HEK293 (cell line): ENCODE measurements at regions not wholly inside any gene's neighbourhood (a gene's known extent, or its start where the extent isn't known, plus 50 kb on each side); places are given as distances from the start of the nearest gene placed in this dataset.
"Not testable (repeated sequence)": the region's sequence is repeated elsewhere in the genome, so short reads cannot be mapped to it uniquely, and the experiment has no call there.

Experiments used
- CTCF ChIA-PET: fragments of 350-600 bp; formaldehyde crosslinking; extraction: SDS; loops from one replicate; lab custom pipeline; 2021; ENCODE audit warnings: antibody characterized with exemption; lab: Yijun Ruan, JAX
- POLR2A ChIA-PET: fragments of 300-600 bp; formaldehyde crosslinking; extraction: SDS; loops from one replicate; lab custom pipeline; 2020; ENCODE audit warnings: antibody characterized with exemption, inconsistent platforms; lab: Yijun Ruan, JAX
- H3K27ac ChIP-seq: fragments of 200-500 bp; sonication (Bioruptor generic); 2 replicates; pipeline ENCODE4 v1.5.1; 2014; ENCODE audit warnings: low read depth, low read length, control low read depth, inconsistent platforms; ENCODE audit errors: extremely low read depth
- H3K36me3 ChIP-seq, 2 experiments: fragments of 200-500 bp in 1 of 2; sonication (Bioruptor generic) in 1 of 2; 1 replicate in 1 of 2; 2 replicates in 1 of 2; pipeline ENCODE4 v1.5.1; 2014 to 2017; ENCODE audit warnings: inconsistent platforms in 2 of 2, low read length in 2 of 2; ENCODE audit not compliant: control insufficient read depth in 2 of 2, insufficient read depth in 1 of 2
- H3K4me1 ChIP-seq: fragments of 200-500 bp; sonication (Bioruptor generic); 2 replicates; pipeline ENCODE4 v1.5.1; 2014; ENCODE audit warnings: mild to moderate bottlenecking, low read length, inconsistent platforms; ENCODE audit not compliant: control insufficient read depth, insufficient read depth
- H3K4me3 ChIP-seq: 2 replicates; pipeline ENCODE4 v1.5.1; 2011; ENCODE audit warnings: low read depth, mild to moderate bottlenecking, control low read depth, low read length, moderate library complexity
- H3K9me3 ChIP-seq: fragments of 200-500 bp; sonication (Bioruptor generic); 2 replicates; pipeline ENCODE4 v1.5.1; 2014; ENCODE audit warnings: low read depth, low read length, inconsistent platforms; ENCODE audit not compliant: control insufficient read depth, insufficient read depth
- HOXC10 ChIP-seq: sonication (generic); formaldehyde crosslinking; IDR thresholded peaks from 2 replicates; pipeline ENCODE4 v1.8.1; 2023; ENCODE audit warnings: mild to moderate bottlenecking, missing genetic modification reagents
- OSR2 ChIP-seq: fragments of 450-650 bp; formaldehyde crosslinking; IDR thresholded peaks from 2 replicates; pipeline ENCODE4 v1.5.1; 2016; ENCODE audit warnings: missing biosample characterization, missing genetic modification characterization
- SP3 ChIP-seq: fragments of 450-650 bp; formaldehyde crosslinking; IDR thresholded peaks from 2 replicates; pipeline ENCODE4 v1.5.1; 2016; ENCODE audit warnings: missing biosample characterization, missing genetic modification characterization
- YY2 ChIP-seq: fragments of 450-650 bp; formaldehyde crosslinking; IDR thresholded peaks from 2 replicates; pipeline ENCODE4 v1.5.1; 2016; ENCODE audit warnings: missing biosample characterization, missing genetic modification characterization
- ZBTB17 ChIP-seq: fragments of 450-650 bp; formaldehyde crosslinking; IDR thresholded peaks from 2 replicates; pipeline ENCODE4 v1.5.1; 2016; ENCODE audit warnings: missing biosample characterization, missing genetic modification characterization
- ZNF138 ChIP-seq: fragments of 450-650 bp; formaldehyde crosslinking; IDR thresholded peaks from 2 replicates; pipeline ENCODE4 v1.5.1; 2016; ENCODE audit warnings: missing biosample characterization, missing genetic modification characterization, borderline replicate concordance
- ZNF223 ChIP-seq: fragments of 450-650 bp; formaldehyde crosslinking; IDR thresholded peaks from 2 replicates; pipeline ENCODE4 v1.5.1; 2016; ENCODE audit warnings: missing biosample characterization, missing genetic modification characterization
- ZNF341 ChIP-seq: fragments of 450-650 bp; formaldehyde crosslinking; IDR thresholded peaks from 2 replicates; pipeline ENCODE4; 2016; ENCODE audit warnings: low read depth, missing biosample characterization, missing genetic modification characterization
- ZNF362 ChIP-seq: fragments of 450-650 bp; formaldehyde crosslinking; IDR thresholded peaks from 2 replicates; pipeline ENCODE4 v1.5.1; 2016; ENCODE audit warnings: missing biosample characterization, missing genetic modification characterization
- ZNF366 ChIP-seq: fragments of 450-650 bp; formaldehyde crosslinking; conservative IDR thresholded peaks from 2 replicates; pipeline ENCODE4 v1.5.1; 2016; ENCODE audit warnings: missing biosample characterization, missing genetic modification characterization
- ZNF391 ChIP-seq: fragments of 450-650 bp; formaldehyde crosslinking; IDR thresholded peaks from 2 replicates; pipeline ENCODE4 v1.5.1; 2016; ENCODE audit warnings: low read depth, missing biosample characterization, missing genetic modification characterization, borderline replicate concordance
- ZNF394 ChIP-seq: fragments of 450-650 bp; formaldehyde crosslinking; IDR thresholded peaks from 2 replicates; pipeline ENCODE4 v1.5.1; 2016; ENCODE audit warnings: missing biosample characterization, missing genetic modification characterization, mild to moderate bottlenecking, moderate library complexity, borderline replicate concordance
- ZNF639 ChIP-seq: fragments of 450-650 bp; formaldehyde crosslinking; IDR thresholded peaks from 2 replicates; pipeline ENCODE4 v1.5.1; 2016; ENCODE audit warnings: missing biosample characterization, missing genetic modification characterization
- ZNF837 ChIP-seq: fragments of 450-650 bp; formaldehyde crosslinking; IDR thresholded peaks from 2 replicates; pipeline ENCODE4 v1.5.1; 2016; ENCODE audit warnings: missing biosample characterization, missing genetic modification characterization
- ZSCAN16 ChIP-seq: fragments of 450-650 bp; formaldehyde crosslinking; IDR thresholded peaks from 2 replicates; pipeline ENCODE4 v1.5.1; 2016; ENCODE audit warnings: missing biosample characterization, missing genetic modification characterization

GRCh38 chr6:58139746-58140145 is 822.3 kb downstream of the PRIM2 start:
- CTCF ChIA-PET, H3K27ac ChIP-seq, H3K4me1 ChIP-seq, POLR2A ChIA-PET, H3K4me3 ChIP-seq, H3K9me3 ChIP-seq, H3K36me3 ChIP-seq: not testable (repeated sequence)

- H3K9me3 ChIP-seq, CTCF ChIA-PET, H3K27ac ChIP-seq, H3K36me3 ChIP-seq, H3K4me1 ChIP-seq, POLR2A ChIA-PET, H3K4me3 ChIP-seq: not testable (repeated sequence)
These were observed 853.6 kb downstream of the PRIM2 start for GRCh38 chr6:58171025-58171424.

GRCh38 chr6:58181557-58182065 is 864.2 kb downstream of the PRIM2 start:
- CTCF ChIA-PET, H3K27ac ChIP-seq, H3K4me1 ChIP-seq, H3K4me3 ChIP-seq, POLR2A ChIA-PET, H3K36me3 ChIP-seq, H3K9me3 ChIP-seq: not testable (repeated sequence)

- H3K4me3 ChIP-seq, CTCF ChIA-PET, H3K27ac ChIP-seq, H3K9me3 ChIP-seq, H3K36me3 ChIP-seq, POLR2A ChIA-PET, H3K4me1 ChIP-seq: not testable (repeated sequence)
These were observed 867.9 kb downstream of the PRIM2 start for GRCh38 chr6:58185300-58185699.

GRCh38 chr6:58193209-58193608 is 875.8 kb downstream of the PRIM2 start:
- 0 out of 2 replicates have a peak, but pooled peaks have one; percentile 27 for TF ChIP-seq ZNF394 (tag by site-specific recombination)
- peak; percentile 20; the same call in 1 of the 2 replicates for TF ChIP-seq ZNF391 (tag by site-specific recombination)
- peak; percentile 14; the same call in 1 of the 2 replicates for TF ChIP-seq ZNF341 (tag by site-specific recombination)
- TF ChIP-seq ZBTB17 (tag by site-specific recombination): 0 out of 2 replicates have a peak, but pooled peaks have one; percentile 15
- TF ChIP-seq ZNF362 (tag by site-specific recombination): 0 out of 2 replicates have a peak, but pooled peaks have one; percentile 18
- TF ChIP-seq ZNF366: peak; percentile 64
- POLR2A ChIA-PET, H3K4me3 ChIP-seq, H3K9me3 ChIP-seq, H3K27ac ChIP-seq, CTCF ChIA-PET, H3K36me3 ChIP-seq, H3K4me1 ChIP-seq: not testable (repeated sequence)

GRCh38 chr6:58198301-58198700 is 880.9 kb downstream of the PRIM2 start:
- no peaks in the 10 kb centered on the region for H3K9me3 ChIP-seq
- CTCF ChIA-PET: no interaction called here
- POLR2A ChIA-PET: no interaction called here
- no peak overlapping the region for H3K27ac ChIP-seq
- no peaks in the 10 kb centered on the region for H3K4me1 ChIP-seq
- no peaks in the 10 kb centered on the region for H3K36me3 ChIP-seq
- no peak overlapping the region for H3K4me3 ChIP-seq
- TF ChIP-seq ZSCAN16 (no peak), ZNF366 (no peak), HOXC10 (no peak), ZNF837 (no peak), ZNF223 (tag by site-specific recombination) (no peak), SP3 (tag by site-specific recombination) (no peak), OSR2 (tag by site-specific recombination) (no peak), ZNF138 (tag by site-specific recombination) (no peak), ZNF639 (no peak), YY2 (tag by site-specific recombination) (no peak)
